ENCODE measurements at regions not wholly inside any gene's neighbourhood (a gene's known extent, or its start where the extent isn't known, plus 50 kb on each side); places are given as distances from the start of the nearest gene placed in this dataset.

DNA sequence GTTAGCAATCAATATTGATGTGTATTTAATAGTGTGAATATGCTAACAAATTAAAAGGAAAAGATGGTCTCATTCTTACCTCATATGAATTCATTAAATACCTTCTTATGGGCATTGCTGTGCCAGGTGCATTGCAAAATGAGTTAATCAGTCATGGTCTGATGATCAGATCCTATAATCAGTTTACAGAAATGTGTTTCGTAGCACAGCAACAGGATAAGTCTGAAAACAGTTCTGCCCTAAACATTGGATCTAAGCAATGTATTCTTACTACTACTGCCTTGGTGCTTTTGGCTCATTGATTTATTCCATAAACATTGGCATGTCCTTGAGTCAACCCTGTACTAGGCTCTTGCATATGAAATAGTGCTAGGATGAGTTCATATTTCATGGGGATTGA lies 417.0 kb upstream of the JAG1 start:
- H3K4me1 ChIP-seq (ENCODE audit: control insufficient read depth in 1 of 2, insufficient read depth in 1 of 2, low read depth in 1 of 2, low read length in 1 of 2): no peaks in the 10 kb centered on the region
- TF ChIP-seq, protein P1, sequence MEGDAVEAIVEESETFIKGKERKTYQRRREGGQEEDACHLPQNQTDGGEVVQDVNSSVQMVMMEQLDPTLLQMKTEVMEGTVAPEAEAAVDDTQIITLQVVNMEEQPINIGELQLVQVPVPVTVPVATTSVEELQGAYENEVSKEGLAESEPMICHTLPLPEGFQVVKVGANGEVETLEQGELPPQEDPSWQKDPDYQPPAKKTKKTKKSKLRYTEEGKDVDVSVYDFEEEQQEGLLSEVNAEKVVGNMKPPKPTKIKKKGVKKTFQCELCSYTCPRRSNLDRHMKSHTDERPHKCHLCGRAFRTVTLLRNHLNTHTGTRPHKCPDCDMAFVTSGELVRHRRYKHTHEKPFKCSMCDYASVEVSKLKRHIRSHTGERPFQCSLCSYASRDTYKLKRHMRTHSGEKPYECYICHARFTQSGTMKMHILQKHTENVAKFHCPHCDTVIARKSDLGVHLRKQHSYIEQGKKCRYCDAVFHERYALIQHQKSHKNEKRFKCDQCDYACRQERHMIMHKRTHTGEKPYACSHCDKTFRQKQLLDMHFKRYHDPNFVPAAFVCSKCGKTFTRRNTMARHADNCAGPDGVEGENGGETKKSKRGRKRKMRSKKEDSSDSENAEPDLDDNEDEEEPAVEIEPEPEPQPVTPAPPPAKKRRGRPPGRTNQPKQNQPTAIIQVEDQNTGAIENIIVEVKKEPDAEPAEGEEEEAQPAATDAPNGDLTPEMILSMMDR (IDR thresholded peaks at IDR 0.05): no peak
- H3K27ac ChIP-seq: no peak overlapping the region
- H3K9me3 ChIP-seq: no peaks in the 10 kb centered on the region
- H3K4me3 ChIP-seq (ENCODE audit: low read depth in 1 of 2, low read length in 1 of 2): no peak overlapping the region
- H3K36me3 ChIP-seq: no peaks in the 10 kb centered on the region
- H3K27me3 ChIP-seq: no peaks in the 10 kb centered on the region

DNA sequence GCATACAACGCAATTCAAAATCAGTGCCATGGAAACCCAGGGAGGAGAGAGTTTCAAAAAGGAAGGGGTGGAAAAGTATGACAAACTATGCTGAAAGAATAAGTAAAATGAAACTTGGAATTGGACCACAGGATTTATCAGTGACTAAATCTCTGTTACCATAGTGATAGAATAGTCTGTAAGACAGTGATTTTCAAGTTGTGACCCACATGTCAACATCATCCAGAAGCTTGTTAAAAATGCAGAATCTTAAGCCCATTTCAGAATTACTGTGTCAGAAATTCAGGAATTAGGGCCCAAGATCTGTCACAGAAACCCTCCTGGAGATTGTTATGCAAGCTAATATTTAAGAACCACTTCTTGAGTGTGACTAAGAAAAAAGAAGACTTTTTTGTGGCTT lies 417.7 kb upstream of the JAG1 start:
- TF ChIP-seq, protein P1 (IDR thresholded peaks at IDR 0.05): no peak
- no peaks in the 10 kb centered on the region for H3K36me3 ChIP-seq

DNA sequence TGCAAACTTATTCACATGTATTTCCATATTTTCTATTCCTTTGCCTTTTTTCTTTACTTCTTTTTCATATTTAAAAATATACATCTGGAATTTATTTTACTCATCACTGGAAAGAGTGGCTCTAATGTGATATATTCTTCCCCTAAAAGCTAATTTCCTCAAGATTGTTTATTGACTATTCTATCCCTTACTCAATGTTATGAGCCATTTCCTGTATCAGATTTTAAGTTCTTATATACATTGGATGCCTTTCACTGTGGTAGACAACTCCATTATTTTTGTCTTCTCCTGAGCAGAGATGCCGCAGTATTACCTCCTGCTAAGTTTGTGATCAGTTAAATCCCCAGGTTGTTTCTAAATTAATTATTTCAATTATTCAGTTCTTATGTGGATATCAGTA lies 418.4 kb upstream of the JAG1 start:
- Histone ChIP-seq H3K27ac (no peak overlapping the region), H3K36me3 (no peaks in the 10 kb centered on the region), H3K4me3 (ENCODE audit: low read depth in 1 of 2, low read length in 1 of 2) (no peak overlapping the region), H3K27me3 (no peaks in the 10 kb centered on the region), H3K9me3 (no peaks in the 10 kb centered on the region), H3K4me1 (ENCODE audit: control insufficient read depth in 1 of 2, insufficient read depth in 1 of 2, low read depth in 1 of 2, low read length in 1 of 2) (no peaks in the 10 kb centered on the region)
- TF ChIP-seq, protein P1 (IDR thresholded peaks at IDR 0.05): no peak

More for the DNA sequence above, 417.7 kb upstream of the JAG1 start:
- Histone ChIP-seq H3K4me1 (ENCODE audit: control insufficient read depth in 1 of 2, insufficient read depth in 1 of 2, low read depth in 1 of 2, low read length in 1 of 2) (no peaks in the 10 kb centered on the region), H3K4me3 (ENCODE audit: low read depth in 1 of 2, low read length in 1 of 2) (no peak overlapping the region), H3K27me3 (no peaks in the 10 kb centered on the region), H3K9me3 (no peaks in the 10 kb centered on the region), H3K27ac (no peak overlapping the region)

DNA sequence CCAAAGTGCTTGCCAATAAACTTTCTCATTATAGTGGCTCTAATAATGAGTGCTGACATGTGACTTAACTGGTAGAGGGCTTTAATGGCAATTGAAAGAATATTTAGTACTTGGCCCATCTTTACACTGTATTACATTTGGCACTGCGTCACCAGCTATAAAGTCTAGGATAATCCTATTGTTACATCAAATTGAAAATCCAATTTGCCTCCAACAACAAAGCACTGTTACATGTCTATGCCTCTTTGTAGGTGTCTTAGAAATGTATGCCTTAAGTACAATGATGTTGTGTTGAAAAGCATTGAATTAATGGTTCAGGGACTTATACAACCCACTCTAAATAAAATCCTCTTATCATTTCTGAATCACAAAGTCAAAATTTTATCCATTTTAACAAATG lies 420.4 kb upstream of the JAG1 start:
- H3K36me3 ChIP-seq: no peaks in the 10 kb centered on the region

DNA sequence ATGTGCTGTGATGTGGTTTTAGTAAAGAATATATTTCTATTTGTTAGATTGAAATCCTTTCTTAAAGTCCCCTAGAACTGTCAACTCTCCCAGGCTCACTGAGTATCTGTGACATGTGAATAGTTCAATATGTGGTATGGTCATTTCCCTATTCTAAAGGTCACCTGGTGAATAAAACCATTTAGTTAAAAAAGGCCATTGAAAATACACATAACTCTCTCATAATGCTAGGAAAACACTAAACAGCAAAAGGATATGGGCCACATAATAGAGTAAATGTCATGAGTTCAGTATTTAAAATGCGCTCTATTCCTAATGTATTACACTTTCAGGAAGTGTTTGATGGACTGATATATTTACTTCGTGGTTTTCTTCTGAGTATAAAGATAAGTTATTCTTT lies 420.9 kb upstream of the JAG1 start:
- Histone ChIP-seq H3K9me3 (no peaks in the 10 kb centered on the region), H3K27ac (no peak overlapping the region), H3K4me1 (ENCODE audit: control insufficient read depth in 1 of 2, insufficient read depth in 1 of 2, low read depth in 1 of 2, low read length in 1 of 2) (no peaks in the 10 kb centered on the region), H3K4me3 (ENCODE audit: low read depth in 1 of 2, low read length in 1 of 2) (no peak overlapping the region), H3K27me3 (no peaks in the 10 kb centered on the region), H3K36me3 (no peaks in the 10 kb centered on the region)
- TF ChIP-seq, protein P1 (IDR thresholded peaks at IDR 0.05): no peak

More for the DNA sequence above, 420.4 kb upstream of the JAG1 start:
- H3K4me1 ChIP-seq (ENCODE audit: control insufficient read depth in 1 of 2, insufficient read depth in 1 of 2, low read depth in 1 of 2, low read length in 1 of 2): no peaks in the 10 kb centered on the region
- H3K27me3 ChIP-seq: no peaks in the 10 kb centered on the region
- TF ChIP-seq, protein P1 (IDR thresholded peaks at IDR 0.05): no peak
- no peaks in the 10 kb centered on the region for H3K9me3 ChIP-seq
- no peak overlapping the region for H3K4me3 ChIP-seq (ENCODE audit: low read depth in 1 of 2, low read length in 1 of 2)
- no peak overlapping the region for H3K27ac ChIP-seq

DNA sequence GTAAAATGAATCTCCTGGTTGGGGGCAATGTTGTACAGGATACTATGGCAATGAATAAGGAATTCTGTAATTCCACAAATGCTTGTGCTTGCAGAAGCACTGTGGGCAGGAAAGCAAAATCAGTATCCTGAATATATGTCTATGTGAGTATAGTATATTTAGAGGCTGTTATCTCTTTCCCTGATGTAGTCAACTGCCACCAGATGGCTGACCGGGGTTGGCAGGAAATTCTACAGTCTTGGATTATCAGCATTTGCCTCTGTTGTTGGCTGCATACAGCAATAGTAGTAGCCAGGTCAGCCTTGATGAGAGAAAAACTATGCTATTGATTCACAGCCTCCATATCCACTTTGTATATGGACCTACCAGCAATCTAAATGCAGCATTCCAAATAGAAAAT lies 425.1 kb upstream of the JAG1 start:
- Histone ChIP-seq H3K27ac (no peak overlapping the region), H3K4me3 (ENCODE audit: low read depth in 1 of 2, low read length in 1 of 2) (no peak overlapping the region), H3K36me3 (no peaks in the 10 kb centered on the region), H3K27me3 (no peaks in the 10 kb centered on the region), H3K4me1 (ENCODE audit: control insufficient read depth in 1 of 2, insufficient read depth in 1 of 2, low read depth in 1 of 2, low read length in 1 of 2) (no peaks in the 10 kb centered on the region), H3K9me3 (no peaks in the 10 kb centered on the region)
- TF ChIP-seq, protein P1 (IDR thresholded peaks at IDR 0.05): no peak
